ENCODE measurements at regions not wholly inside any gene's neighbourhood (a gene's known extent, or its start where the extent isn't known, plus 50 kb on each side); places are given as distances from the start of the nearest gene placed in this dataset.

DNA sequence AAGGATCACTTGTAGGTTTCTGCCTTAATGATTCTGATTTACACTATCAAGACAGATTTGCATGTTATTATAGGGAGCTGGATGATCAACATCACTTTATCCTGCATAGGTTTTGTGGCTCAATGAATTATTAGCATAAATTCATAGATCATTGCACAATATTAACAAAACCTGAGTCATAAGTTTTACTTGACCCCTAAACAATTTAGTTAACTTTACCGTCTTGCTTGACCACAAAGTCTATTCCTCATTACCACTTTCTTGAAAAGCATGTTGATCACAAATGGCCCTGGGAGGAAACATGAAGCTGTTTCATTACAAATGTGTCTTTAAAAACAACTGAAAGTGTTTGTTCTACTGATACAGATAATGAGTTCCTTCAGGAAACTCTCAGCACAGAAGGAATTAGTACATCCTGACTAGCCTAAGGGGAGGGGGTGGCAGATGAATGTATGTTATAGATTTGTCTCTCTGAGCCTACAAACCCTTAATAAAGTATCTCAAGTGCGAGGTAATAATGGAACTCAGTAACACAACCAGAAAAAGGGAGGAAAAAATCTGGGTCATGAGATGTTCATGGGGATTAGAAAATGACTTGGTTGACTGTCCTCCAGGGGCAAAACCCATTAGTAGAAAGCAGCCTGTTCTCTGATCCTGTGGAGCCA lies 303.4 kb downstream of the PIK3C3 start:
- H3K27me3 ChIP-seq = no peaks in the 10 kb centered on the region
- intact Hi-C loops (cut with DNase I) = no loop called here
- no peak overlapping the region for H3K27ac ChIP-seq
- TF ChIP-seq POLR2A (IDR thresholded peaks at IDR 0.05) = no peak
- TF ChIP-seq, protein P1, sequence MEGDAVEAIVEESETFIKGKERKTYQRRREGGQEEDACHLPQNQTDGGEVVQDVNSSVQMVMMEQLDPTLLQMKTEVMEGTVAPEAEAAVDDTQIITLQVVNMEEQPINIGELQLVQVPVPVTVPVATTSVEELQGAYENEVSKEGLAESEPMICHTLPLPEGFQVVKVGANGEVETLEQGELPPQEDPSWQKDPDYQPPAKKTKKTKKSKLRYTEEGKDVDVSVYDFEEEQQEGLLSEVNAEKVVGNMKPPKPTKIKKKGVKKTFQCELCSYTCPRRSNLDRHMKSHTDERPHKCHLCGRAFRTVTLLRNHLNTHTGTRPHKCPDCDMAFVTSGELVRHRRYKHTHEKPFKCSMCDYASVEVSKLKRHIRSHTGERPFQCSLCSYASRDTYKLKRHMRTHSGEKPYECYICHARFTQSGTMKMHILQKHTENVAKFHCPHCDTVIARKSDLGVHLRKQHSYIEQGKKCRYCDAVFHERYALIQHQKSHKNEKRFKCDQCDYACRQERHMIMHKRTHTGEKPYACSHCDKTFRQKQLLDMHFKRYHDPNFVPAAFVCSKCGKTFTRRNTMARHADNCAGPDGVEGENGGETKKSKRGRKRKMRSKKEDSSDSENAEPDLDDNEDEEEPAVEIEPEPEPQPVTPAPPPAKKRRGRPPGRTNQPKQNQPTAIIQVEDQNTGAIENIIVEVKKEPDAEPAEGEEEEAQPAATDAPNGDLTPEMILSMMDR (IDR thresholded peaks at IDR 0.05) = no peak
- DNase-seq = no peak
- WGBS (ENCODE audit: insufficient coverage, low coverage, low lambda C conversion rate, missing lambda C conversion rate) = 54% methylated on average over 2 of the region's 2 CpGs
- H3K36me3 ChIP-seq = no peaks in the 10 kb centered on the region
- ATAC-seq = no peak
- no peaks in the 10 kb centered on the region for H3K9me3 ChIP-seq
- no peaks in the 10 kb centered on the region for H3K4me1 ChIP-seq
- no peak overlapping the region for H3K4me3 ChIP-seq

DNA sequence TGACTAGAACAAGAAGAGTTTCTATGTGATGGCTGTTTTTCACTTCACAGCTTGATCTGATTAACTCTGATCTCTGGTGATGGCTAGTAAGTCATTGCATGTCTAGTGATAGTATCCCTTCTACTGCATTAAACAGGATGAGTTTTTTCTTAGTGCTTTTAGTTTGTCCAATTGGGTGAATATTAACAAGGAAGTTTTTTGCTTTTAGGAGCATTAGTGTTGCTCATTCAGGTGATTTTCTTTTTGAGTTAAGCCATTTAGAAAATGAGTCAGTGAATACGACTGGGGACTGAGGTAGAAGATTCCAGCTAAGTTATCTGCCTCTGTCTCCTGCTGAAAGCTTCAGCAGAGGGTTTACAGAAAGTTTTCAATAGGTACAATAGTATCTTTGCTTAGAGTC lies 306.7 kb downstream of the PIK3C3 start:
- ATAC-seq (no peak), DNase-seq (no peak)
- TF ChIP-seq POLR2A (IDR thresholded peaks at IDR 0.05) = no peak
- H3K4me1 ChIP-seq = no peaks in the 10 kb centered on the region
- H3K9me3 ChIP-seq = no peaks in the 10 kb centered on the region
- no peaks in the 10 kb centered on the region for H3K36me3 ChIP-seq
- no peaks in the 10 kb centered on the region for H3K27me3 ChIP-seq
- no peak overlapping the region for H3K4me3 ChIP-seq
- 38% methylated on average over 1 of the region's 1 CpG for WGBS (ENCODE audit: insufficient coverage, low coverage, low lambda C conversion rate, missing lambda C conversion rate)
- intact Hi-C loops (cut with DNase I) = no loop called here
- H3K27ac ChIP-seq = no peak overlapping the region

DNA sequence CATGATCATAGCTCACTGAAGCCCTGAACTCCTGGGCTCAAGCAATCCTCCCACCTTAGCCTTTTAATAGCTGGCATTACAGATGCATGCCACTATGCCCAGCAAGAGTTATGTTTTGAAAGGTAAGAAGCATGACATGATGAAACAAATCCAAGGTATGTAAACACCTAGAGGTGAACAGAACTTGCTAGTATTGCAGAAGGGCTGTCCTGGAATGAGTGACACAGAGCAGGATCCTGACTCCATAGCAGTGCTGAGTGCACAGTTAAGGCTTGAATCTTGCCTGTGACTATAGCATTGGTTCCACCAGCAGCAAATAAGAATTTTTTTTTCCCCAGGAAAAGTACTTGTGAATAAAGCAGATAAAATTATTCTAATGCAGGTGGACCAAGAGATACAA lies 309.5 kb downstream of the PIK3C3 start:
- DNase-seq (no peak), ATAC-seq (peak in 1 of 4 donors; percentile 55)
- H3K27me3 ChIP-seq = no peaks in the 10 kb centered on the region
- no peaks in the 10 kb centered on the region for H3K36me3 ChIP-seq
- no peak overlapping the region for H3K4me3 ChIP-seq
- H3K9me3 ChIP-seq = no peaks in the 10 kb centered on the region
- TF ChIP-seq, protein P1 (IDR thresholded peaks at IDR 0.05) = no peak
- TF ChIP-seq POLR2A (IDR thresholded peaks at IDR 0.05) = no peak
- H3K4me1 ChIP-seq = no peaks in the 10 kb centered on the region
- intact Hi-C loops (cut with DNase I) = no loop called here
- no peak overlapping the region for H3K27ac ChIP-seq

- Histone ChIP-seq H3K9me3 (no peaks in the 10 kb centered on the region), H3K27me3 (no peaks in the 10 kb centered on the region), H3K4me1 (no peaks in the 10 kb centered on the region), H3K36me3 (no peaks in the 10 kb centered on the region), H3K4me3 (no peak overlapping the region), H3K27ac (no peak overlapping the region)
- no peak for DNase-seq
- no peak for TF ChIP-seq POLR2A (IDR thresholded peaks at IDR 0.05)
- TF ChIP-seq, protein P1 (IDR thresholded peaks at IDR 0.05) = no peak
- intact Hi-C loops (cut with DNase I) = no loop called here
- WGBS (ENCODE audit: insufficient coverage, low coverage, low lambda C conversion rate, missing lambda C conversion rate) = 58% methylated on average over 7 of the region's 7 CpGs
- no peak for ATAC-seq
These were observed 313.2 kb downstream of the PIK3C3 start for GRCh38 chr18:42268186-42268725.

- WGBS (ENCODE audit: insufficient coverage, low coverage, low lambda C conversion rate, missing lambda C conversion rate) = 64% methylated on average over 4 of the region's 5 CpGs
- H3K4me1 ChIP-seq = no peaks in the 10 kb centered on the region
- DNase-seq = no peak
- H3K9me3 ChIP-seq = no peaks in the 10 kb centered on the region
- ATAC-seq = no peak
- no peaks in the 10 kb centered on the region for H3K27me3 ChIP-seq
- intact Hi-C loops (cut with DNase I) = no loop called here
- H3K4me3 ChIP-seq = no peak overlapping the region
- no peaks in the 10 kb centered on the region for H3K36me3 ChIP-seq
- H3K27ac ChIP-seq = no peak overlapping the region
- no peak for TF ChIP-seq POLR2A (IDR thresholded peaks at IDR 0.05)
- TF ChIP-seq, protein P1 (IDR thresholded peaks at IDR 0.05) = no peak
These were observed 313.8 kb downstream of the PIK3C3 start for GRCh38 chr18:42268798-42269197.
